H1 (cell line): ENCODE measurements at regions not wholly inside any gene's neighbourhood (a gene's known extent, or its start where the extent isn't known, plus 50 kb on each side); places are given as distances from the start of the nearest gene placed in this dataset.

ENCODE experiments used
- POLR2A ChIP-seq, 2 experiments: IDR thresholded peaks; 1 replicate in 1 of 2; 2 replicates in 1 of 2; pipeline ENCODE4 v1.6.1; 2011; ENCODE audit warnings: low read depth in 2 of 2, low read length in 2 of 2, mild to moderate bottlenecking in 2 of 2; ENCODE audit errors: control extremely low read depth in 1 of 2
- POU5F1 ChIP-seq: IDR thresholded peaks from 2 replicates; pipeline ENCODE4 v1.6.1; 2011; ENCODE audit warnings: low read depth, mild to moderate bottlenecking, low read length, moderate library complexity

- TF ChIP-seq POU5F1, result no peak
- TF ChIP-seq POLR2A (IDR thresholded peaks at IDR 0.05; ENCODE audit: control extremely low read depth in 1 of 2, low read depth in 2 of 2, low read length in 2 of 2), result no peak
Observed at GRCh38 chrX:66766318-66766717, 127.4 kb upstream of the EDA2R start (continued).
